ENCODE measurements at regions not wholly inside any gene's neighbourhood (a gene's known extent, or its start where the extent isn't known, plus 50 kb on each side); places are given as distances from the start of the nearest gene placed in this dataset.
A peak's percentile ranks its signal among the peaks of the same experiment; 100 is the strongest.

GRCh38 chr13:91127995-91128394 lies 219.5 kb upstream of the MIR17HG start:
- TF ChIP-seq CTCF (IDR thresholded peaks at IDR 0.05; ENCODE audit: low read depth, low read length) = no peak
- DNase-seq (ENCODE audit: extremely low read depth, low read depth) = no peak

- DNase-seq (ENCODE audit: extremely low read depth, low read depth) = no peak
- no peak for TF ChIP-seq CTCF (IDR thresholded peaks at IDR 0.05; ENCODE audit: low read depth, low read length)
Observed at GRCh38 chr13:91132381-91132780, 215.1 kb upstream of the MIR17HG start.

- no peak for DNase-seq (ENCODE audit: extremely low read depth, low read depth)
- TF ChIP-seq CTCF (IDR thresholded peaks at IDR 0.05; ENCODE audit: low read depth, low read length) = no peak
Observed at GRCh38 chr13:91132786-91133185, 214.7 kb upstream of the MIR17HG start.

DNA sequence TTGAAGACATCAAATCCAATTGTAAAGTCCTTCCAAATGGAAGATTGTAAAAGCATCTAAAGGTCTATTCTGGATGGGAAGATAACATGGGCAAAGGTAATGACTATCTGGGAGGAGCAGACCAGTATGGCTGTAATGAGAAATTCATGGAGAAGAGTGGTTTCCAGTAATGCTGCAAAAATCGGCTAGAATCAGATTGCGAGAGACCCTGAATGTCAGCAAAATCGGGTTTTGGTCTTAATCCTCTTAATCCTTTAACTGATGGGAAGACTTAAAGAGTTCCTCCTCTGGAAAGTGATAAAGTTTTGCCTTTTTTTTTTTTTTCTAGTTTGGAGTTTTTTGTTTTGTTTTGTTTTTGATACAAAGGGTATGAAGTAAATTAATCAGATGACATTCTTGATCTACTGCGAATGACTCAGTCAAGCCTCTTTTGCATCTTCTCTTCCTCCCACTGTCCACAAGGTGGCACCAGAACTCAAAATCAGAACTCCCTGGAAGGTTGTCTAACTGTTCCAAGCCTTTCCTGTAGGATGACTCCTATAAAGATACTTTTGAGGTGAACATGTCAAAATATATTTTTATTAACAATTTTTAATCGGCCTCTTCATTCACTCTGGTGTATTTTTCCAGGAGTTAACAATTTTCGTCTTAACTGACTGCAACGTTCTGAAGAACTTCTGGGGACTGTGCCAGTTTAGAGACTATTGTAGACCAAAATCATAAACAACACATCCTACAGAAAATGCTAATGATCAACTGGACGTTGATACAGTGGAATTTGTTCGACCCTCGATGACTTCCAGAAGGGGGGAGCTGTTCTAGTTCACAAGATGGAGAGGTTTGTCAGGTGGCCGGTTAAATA lies 213.3 kb upstream of the MIR17HG start:
- peak; percentile 52 for TF ChIP-seq CTCF (IDR thresholded peaks at IDR 0.05; ENCODE audit: low read depth, low read length)
- no peak for DNase-seq (ENCODE audit: extremely low read depth, low read depth)

- TF ChIP-seq CTCF (IDR thresholded peaks at IDR 0.05; ENCODE audit: low read depth, low read length) = no peak
- no peak for DNase-seq (ENCODE audit: extremely low read depth, low read depth)
Observed at GRCh38 chr13:91134803-91135184, 212.7 kb upstream of the MIR17HG start.

DNA sequence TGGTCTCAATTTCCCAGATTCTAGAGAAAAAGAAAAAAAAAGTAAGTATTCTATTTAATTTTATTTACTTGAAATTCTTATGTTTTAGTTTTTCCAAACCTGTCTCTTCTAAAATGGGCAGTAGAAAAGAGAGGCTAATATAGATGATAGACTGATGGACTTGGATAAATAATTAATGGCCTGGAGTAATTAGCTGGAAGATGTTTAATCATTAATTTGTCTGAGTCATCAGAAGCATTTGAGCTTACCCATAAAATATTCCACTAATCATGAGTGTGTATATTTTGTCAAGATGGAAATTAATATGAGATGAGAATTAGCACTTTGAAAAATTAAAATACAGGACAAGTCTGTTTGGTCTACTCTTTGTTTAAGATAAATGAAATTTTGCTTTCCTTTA lies 212.1 kb upstream of the MIR17HG start:
- no peak for DNase-seq (ENCODE audit: extremely low read depth, low read depth)
- TF ChIP-seq CTCF (IDR thresholded peaks at IDR 0.05; ENCODE audit: low read depth, low read length) = no peak

DNA sequence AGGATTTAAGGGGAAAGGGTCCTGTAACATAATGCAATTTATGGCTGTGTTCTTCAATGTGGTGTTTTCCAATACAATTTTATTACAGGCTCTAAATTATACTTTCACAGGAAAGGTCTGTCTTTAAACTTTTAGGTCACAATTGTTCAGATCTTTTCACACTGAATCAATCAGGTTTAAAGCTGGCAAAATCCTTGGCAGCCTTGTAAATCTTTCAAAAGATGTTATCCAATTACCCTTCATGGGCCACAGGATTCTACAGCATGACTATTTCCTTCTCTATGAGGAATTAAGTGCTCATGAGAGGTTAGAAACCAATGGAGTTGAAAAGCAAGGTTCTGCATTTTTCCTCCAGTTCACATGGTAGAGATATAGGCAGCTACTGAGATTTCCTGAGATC lies 211.5 kb upstream of the MIR17HG start:
- no peak for TF ChIP-seq CTCF (IDR thresholded peaks at IDR 0.05; ENCODE audit: low read depth, low read length)
- DNase-seq (ENCODE audit: extremely low read depth, low read depth) = no peak

Measured in AG09319 (cell line).